GM13976 (cell line): ENCODE measurements at regions not wholly inside any gene's neighbourhood (a gene's known extent, or its start where the extent isn't known, plus 50 kb on each side); places are given as distances from the start of the nearest gene placed in this dataset.
"Not testable (repeated sequence)": the region's sequence is repeated elsewhere in the genome, so short reads cannot be mapped to it uniquely, and the experiment has no call there.

Experiments
- DNase-seq: peaks from one replicate; pipeline ENCODE4 v3.0.0; 2012; ENCODE audit warnings: low spot score
- CTCF ChIP-seq: IDR thresholded peaks from 2 replicates; pipeline ENCODE4 v1.5.1; 2012; ENCODE audit warnings: borderline replicate concordance, mild to moderate bottlenecking; ENCODE audit not compliant: insufficient read depth; ENCODE audit errors: extremely low read depth, missing control alignments, control extremely low read depth
- in situ Hi-C: fragments of 300-500 bp; cut with MboI; formaldehyde crosslinking; loops from one replicate; pipeline ENCODE4 v1.12.0; 2022; ENCODE audit warnings: low sequenced_read_pairs, mixed read lengths, inconsistent platforms; ENCODE audit not compliant: unreplicated experiment

- no peak for DNase-seq
- in situ Hi-C loops, result loop anchor here (10.0 kb wide), 1 partner anchor 241 kb away; no protein-coding TSS in a partner anchor
- TF ChIP-seq CTCF, result no peak
Observed at GRCh38 chr6:27755768-27756167, 156.4 kb downstream of the OR2B2 start.

DNA sequence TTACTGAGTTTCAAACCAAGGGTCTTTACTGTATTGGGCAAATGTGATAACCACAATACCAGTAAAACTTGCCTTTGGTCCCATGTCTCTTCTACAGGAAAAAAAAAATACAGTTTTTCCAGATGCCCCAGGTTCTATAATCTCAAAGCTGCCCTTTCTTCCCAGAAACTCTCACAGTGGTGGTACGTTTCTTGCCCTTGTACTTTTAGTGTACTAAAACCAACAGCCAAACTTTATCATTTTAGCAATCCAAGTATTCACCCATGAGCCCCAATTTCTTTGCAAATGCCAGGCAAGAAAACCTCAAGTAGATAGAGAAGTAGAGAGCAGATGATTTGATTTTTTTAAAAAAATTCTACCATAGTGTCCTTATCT lies 157.8 kb downstream of the OR2B2 start:
- in situ Hi-C loops, result loop anchor here (10.0 kb wide), 1 partner anchor 240 kb away; no protein-coding TSS in a partner anchor
- no peak for TF ChIP-seq CTCF
- no peak for DNase-seq

DNA sequence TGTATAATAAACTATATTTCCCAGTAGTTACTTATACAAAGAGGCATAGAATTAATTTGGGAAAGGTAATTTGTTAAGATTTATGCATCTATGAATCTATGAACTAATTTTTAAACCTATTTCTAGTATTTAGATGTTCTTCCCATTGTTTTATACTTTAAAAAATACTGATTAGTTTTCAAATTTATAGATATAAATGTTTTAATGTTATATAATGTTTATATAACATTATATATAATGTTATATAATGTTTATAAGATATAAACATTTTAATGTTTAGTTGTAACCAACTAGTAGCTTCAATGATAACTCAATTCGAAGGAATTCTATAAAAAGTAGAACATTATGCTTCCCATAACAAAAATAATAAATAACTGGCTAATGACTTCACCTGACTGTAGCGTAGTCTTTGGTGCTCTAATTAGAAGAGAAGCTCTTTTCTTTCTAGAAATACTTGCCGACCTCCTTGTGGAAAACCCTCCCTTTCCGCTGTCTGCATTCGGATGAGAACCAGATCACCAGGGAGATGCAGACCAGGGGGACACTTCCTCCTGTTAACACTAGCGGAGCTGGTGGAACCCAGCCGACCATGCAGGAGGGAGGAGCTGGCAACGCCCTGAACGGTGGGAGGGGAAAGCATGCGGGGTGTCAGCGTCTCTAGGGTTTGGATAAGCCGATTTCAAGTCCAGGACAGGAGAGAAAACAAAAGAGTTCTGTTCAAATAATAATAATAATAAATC lies 158.4 kb downstream of the OR2B2 start:
- DNase-seq, result peak; percentile 71
- TF ChIP-seq CTCF, result no peak
- in situ Hi-C loops, result loop anchor here (10.0 kb wide), 1 partner anchor 239 kb away; no protein-coding TSS in a partner anchor

DNA sequence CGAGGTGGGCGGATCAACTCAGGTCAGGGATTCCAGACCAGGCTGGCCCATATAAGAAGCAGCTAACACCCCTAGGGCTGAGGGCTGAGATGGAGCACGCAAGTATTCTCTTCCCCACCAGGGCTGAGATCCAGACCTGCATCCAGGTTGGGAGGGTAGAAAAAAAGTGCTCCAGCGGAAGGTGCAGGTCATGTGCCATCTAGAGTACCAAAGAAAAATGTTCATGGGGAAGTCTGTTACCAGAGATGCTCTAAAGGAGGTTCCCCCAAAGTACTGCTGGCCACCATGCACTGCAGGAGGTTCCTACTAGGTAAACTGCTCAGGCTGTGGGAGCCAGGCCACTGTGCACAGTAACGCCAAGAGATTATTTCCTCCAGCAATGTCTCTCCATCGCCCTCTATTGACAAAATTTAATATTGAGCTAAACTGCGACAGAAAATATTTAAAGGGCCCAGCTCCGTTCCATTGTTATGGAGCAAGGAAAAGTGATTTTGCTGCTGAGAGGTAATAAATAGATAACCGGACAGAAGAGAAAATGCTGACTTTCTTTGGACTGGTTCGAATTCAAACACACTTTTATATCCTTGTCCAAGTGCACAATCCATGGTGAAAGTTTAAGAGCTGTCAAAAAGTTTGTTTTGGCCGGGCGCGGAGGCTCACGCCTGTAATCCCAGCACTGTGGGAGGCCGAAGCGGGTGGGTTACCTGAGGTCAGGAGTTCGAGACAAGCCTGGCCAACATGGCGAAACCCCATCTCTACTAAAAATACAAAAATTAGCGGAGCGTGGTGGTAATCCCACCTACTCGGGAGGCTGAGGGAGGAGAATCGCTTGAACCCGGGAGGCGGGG lies 159.9 kb downstream of the OR2B2 start:
- TF ChIP-seq CTCF, result peak; percentile 63
- in situ Hi-C loops, result loop anchor here (10.0 kb wide), 1 partner anchor 237 kb away; no protein-coding TSS in a partner anchor
- DNase-seq, result peak; percentile 53

GRCh38 chr6:27748661-27749060 lies 163.5 kb downstream of the OR2B2 start:
- TF ChIP-seq CTCF, result no peak
- DNase-seq, result no peak
- in situ Hi-C loops, result no loop called here

GRCh38 chr6:27747637-27748036 lies 164.6 kb downstream of the OR2B2 start:
- in situ Hi-C loops, result no loop called here
- no peak for DNase-seq
- no peak for TF ChIP-seq CTCF

DNA sequence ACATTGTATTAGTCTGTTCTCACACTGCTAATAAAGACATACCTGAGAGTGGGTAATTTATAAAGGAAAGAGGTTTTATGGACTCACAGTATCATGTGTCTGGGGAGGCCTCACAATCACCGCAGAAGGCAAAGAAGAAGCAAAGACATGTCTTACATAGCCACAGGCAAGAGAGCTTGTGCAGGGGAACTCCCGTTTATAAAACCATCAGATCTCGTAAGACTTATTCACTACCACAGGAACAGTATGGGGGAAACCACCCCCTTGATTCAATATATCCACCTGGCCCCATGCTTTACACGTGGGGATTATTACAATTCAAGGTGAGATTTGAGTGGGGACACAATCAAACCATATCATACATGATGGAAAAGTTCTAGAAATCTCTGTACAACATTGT lies 165.3 kb downstream of the OR2B2 start:
- in situ Hi-C loops, DNase-seq: not testable (repeated sequence)
